ENCODE measurements at regions not wholly inside any gene's neighbourhood (a gene's known extent, or its start where the extent isn't known, plus 50 kb on each side); places are given as distances from the start of the nearest gene placed in this dataset.
A peak's percentile ranks its signal among the peaks of the same experiment; 100 is the strongest.

DNA sequence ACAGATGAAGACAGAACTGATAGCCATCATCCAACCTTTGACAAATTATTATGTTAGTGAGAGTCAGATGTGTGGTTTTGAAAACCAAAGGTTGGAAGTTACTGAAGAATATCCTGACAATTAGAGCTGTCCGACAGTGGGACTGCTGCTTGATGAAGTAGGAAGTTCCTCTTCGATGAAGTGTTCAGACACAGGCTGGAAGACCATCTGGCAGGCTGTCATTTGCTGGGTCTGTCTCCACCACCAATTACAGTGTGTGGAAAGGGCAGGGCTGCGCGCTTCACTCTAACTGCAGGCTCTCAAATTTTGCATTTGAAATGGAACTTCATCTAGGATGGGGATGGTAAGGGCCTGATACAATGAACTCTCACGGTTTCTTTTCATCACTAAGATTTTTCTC, 313.8 kb downstream of the PIK3C3 start:
- DNase-seq, result no peak

DNA sequence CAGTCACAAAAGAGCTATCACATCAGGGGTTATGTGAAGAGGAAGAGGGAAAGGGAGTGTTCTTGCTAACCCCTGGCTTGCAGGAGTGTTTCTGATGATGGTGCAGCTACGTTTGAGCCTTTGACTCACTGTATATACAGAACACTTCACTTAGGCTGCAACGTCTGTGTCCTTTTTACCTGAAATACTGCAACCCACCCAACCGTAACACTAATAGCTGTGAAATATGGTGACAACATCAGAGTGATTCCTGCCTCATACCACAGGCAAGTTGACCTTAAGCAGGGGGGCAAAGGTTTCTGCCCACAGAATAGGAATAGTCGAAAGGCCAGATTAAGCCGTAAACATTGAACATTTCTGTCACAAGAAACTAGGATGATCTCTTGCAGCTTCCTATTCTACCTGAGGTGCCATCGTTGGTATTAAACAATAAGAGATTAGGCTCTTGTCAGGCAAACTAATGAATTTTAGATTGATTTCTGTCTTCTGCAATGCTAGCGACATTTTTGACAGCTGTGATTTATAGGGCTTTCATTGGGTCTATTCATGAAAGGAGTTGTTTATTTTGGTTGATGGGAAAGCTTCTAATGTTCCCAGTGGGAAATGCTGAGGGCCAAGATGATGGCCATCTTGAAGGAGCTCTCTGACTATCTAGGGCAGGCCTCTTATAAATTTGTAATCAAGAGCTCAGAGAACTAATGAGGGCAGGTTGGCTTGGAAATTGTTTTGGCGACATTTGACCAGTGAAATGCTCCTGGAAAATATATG, 316.8 kb downstream of the PIK3C3 start:
- DNase-seq, result no peak

DNA sequence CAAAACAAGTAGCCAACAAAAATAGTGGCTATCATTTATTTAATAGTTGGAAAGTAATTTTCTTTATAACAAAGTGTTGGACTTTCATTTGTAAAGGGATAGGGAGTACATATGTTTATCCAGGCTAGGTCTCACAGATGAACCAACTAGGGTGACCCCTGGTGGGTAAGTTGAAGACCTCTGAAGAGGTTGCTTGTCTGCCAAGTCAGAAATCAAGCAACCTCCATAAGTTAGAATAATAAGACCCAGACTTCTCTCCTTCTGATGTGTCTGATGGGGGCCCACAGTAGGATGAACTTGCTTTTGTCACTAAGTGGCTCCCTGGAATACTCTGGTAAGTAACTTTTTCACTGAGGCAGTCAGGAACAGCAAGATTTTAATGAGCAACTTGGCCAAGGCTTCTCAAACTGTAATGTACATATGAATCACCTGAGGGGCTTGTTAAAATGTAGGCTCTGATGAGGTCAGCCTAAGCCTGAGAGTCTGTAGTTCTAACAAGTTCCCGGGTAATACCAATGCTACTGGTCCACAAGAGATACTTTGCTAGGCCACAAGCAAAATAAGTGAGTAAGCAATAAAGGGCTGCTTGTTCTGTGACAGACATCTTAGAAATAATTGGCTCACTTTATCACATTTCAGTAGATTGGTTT, 319.6 kb downstream of the PIK3C3 start:
- DNase-seq, result no peak

DNA sequence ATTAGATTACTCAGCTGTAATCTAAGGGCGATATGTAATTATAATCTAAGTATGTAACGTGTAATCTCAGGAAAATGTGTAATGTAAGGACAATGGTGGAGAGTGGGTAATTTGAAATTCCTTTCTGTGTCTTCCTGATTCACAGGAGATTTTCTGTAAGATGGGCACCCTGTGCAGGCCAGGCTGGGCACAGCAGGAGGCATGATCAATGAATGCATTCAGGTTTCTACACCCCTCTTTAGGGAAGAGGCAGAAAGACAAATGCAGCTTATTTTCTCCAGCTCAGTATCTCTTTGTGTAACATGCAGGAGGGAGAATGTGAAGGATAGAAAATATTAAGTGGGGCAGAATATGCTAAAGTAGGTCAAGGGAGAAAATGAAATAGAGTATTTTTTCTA, 320.1 kb downstream of the PIK3C3 start:
- no peak for DNase-seq

DNA sequence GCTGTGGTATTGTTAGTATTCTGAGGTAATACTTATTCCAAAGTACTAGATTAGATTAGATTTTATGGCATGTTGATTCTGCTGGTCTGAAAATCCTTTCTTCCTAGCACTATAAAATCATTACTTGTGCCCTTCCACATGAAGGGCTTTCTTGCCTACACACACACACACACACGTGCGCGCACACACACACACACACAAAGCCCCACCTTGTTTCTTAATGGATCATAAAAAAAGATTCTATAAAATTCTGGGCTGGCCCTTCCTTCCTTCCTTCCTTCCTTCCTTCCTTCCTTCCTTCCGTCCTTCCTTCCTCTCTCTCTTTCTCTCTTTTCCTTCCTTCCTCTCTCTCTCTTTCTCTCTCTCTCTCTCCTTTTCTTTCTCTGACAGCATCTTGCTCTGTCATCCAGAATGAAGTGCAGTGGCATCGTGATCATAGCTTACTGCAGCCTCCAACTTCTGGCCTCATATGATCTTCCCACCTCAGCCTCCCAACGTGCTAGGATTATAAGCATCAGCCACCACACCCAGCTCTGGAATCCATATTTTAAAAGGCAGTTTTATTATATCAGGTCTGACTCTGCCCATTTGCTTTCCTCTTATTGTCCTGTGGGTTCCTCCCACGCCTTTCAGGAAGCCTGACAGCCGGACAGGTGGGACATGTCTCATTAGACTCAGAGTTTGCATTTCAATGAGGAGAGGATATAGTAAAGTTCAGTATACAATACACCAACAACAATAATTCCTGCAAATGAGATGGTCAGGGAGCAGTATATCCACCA, 321.1 kb downstream of the PIK3C3 start:
- no peak for DNase-seq

DNA sequence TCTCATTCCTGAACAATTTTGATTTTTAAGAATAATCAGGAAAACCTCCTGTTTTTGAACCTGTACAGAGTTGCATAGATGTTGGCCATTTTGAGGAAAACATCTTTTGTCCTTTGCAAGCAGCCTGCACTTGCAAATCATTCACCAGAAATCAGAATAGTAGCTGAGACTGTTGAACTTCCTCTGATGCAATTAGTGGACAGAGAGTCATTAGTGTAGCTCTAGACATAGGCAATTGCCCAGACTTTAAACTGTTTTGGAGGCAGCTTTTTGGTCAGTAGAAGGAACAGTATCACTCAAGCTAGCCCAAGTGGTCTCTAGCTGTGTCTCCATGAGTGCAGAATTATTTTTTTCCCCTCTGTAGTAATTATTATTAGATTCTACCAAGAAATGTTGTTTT, 326.1 kb downstream of the PIK3C3 start:
- DNase-seq, result no peak

DNA sequence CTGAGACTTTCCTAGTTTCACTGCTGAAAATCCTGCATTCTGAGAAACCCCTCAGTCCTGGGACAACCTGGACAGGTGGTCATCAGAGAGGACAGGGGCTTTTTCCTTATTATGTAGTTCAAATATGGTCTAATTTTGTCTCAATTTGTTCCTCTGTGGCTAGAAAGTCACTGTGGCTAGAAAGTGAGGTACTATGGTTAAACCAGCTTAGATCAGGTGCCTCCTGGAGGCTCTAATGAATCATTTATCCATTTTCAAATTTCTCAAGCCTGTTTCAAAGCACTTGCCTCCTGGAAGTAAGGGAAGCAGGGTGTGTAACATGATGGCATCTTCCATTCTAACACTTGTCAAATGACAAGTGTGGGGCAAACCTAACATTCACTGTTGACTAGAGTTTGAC, 326.8 kb downstream of the PIK3C3 start:
- DNase-seq, result no peak

DNA sequence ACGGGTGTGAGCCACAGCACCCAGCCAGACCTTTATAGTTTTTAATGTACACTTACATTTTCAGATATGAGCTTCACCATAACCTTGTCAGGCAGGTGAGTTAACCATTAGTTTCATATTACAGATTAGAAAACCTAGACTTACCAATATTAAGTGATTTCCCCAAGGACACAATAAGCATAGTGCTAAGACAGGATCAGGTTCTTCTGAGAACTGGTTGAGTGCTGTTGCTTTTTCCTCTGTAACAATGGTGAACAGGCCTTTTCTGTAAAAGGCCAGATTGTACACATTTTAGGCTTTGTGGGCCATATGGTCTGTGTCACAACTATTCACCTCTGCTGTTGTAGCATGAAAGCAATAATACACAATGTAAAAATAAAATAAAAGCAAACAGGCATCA, 332.0 kb downstream of the PIK3C3 start:
- no peak for DNase-seq

DNA sequence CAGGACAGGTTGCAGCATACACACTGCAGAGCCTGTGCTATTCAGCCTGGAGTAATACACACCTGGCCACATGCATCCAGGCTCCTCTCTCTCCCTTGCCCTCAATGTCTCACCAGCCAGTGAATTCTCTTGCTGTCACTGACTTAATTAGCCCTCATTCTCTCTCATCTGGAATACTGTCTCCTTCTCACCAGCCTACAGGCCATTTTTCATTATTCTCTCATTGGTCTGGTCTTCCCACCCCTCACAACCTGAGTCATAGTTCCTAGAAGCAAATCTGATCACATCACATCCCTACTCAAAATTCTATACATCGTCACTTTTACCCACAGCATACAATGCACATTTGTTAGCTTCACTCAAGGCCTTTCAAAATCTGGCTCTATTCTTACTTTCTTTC, 333.1 kb downstream of the PIK3C3 start:
- DNase-seq, result no peak

DNA sequence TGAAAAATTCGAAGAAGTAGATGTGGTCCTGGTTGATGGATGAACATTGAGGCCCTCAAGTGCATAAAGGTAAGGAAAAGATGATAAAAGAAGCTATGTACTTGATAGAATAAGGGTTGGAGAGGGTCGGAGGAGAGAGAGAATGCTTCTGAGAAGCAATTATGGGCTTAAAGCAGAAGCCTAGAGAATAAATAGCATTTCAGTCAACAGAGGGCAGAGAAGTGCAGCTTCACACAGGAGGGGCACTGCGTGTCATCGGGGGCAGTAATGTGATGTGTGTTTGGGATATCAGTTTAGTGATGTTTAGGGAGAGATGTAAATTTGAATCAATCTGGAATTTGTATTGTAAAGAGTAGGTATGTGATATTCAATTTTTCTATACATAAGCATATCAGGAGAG, 334.5 kb downstream of the PIK3C3 start:
- DNase-seq, result no peak

DNA sequence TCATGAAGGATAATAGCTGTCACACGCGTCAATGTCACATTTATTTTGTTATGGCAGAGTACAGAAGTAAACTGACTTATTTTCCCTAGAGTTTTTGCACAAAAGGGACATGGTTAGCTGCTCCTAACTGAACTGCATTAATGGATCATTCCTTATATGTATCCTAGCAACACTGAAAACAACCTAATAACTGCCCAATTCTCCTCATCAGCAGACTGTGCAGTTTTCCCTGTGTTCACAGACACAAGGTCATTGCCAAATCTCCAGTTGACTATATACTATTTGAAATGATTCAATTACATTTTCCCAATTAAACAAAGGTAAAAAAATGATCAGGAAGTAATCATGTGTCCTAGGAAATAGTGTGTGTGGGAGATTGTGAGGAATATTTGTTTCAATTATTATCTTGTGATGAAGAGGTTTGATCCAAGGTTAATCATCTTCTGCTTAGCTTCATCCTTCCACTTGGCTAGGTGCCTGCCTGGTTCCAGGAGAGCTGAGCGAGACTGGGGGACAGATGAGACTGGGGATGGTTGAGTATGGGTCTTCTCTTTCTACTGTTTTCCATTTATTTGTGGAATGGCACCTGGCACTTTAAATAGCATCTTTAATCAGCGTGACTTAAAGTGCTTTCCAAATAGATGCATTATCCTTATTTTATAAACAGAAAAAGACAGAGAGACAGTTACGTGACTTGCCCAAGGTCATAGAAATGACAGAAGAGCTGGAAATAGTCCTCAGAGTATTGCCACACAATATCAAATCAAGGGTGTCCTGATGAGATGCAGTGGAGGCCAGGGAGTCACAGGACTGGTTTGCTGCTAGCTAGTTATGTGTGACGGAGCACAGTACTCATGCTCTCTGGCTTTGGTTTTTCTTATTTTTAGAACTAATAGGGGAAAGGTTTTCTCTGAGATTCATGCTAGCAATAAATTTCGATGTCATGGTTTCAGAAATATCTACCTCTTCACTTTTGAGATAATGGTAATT, 335.6 kb downstream of the PIK3C3 start:
- DNase-seq, result no peak

DNA sequence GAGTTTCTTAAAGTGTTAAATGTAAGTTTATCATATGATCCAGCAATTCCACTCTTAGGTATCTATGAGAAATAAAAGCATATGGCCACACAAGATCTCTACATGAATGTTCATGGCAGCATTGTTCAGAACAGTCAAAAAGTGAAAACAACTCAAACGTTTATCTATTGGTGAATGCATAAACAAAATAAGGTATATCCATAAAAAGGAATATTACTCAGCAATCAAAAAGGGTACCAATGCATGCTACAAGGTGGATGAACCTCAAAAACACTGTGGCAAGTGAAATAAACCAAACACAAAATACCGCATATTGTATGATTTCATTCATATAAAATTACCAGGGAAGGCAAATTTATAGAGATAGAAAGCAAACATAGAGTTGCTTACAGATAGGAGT, 337.6 kb downstream of the PIK3C3 start:
- no peak for DNase-seq

DNA sequence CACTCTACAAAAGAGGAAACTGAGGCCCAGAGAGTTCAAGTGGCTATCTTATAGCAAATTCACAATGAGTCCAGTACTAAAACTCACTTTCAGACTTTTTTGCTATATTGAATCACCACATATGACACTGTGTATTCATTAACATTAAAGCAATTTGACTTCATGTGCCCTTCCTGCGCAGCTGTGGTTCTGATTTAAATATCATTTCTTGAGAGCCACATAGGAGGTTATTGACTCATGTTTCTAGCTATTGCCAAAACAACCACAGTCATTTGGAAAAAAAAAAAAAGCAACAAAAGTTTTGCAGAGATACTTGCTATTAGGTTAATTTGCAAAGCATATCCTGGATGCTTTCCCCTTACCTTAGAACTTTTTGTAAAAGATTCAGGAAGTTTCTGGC, 341.2 kb downstream of the PIK3C3 start:
- DNase-seq, result no peak

DNA sequence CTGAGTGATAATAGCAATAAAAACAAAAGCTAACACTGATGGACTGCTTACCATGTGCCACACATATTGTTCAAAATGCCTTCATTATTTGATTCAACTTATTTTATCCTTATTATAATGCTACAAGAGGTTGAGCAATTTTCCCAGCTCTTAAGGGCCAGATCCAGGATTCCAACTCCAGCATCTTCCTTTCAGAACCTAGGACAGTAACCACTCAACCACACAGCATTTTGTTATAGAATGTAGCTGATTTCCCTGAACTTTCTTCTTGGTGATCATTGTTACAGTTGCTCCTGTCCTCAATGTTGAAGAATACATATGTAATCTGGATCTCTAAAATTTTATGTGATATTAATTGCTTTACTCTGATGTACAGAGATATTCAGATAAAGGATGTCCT, 341.7 kb downstream of the PIK3C3 start:
- no peak for DNase-seq

DNA sequence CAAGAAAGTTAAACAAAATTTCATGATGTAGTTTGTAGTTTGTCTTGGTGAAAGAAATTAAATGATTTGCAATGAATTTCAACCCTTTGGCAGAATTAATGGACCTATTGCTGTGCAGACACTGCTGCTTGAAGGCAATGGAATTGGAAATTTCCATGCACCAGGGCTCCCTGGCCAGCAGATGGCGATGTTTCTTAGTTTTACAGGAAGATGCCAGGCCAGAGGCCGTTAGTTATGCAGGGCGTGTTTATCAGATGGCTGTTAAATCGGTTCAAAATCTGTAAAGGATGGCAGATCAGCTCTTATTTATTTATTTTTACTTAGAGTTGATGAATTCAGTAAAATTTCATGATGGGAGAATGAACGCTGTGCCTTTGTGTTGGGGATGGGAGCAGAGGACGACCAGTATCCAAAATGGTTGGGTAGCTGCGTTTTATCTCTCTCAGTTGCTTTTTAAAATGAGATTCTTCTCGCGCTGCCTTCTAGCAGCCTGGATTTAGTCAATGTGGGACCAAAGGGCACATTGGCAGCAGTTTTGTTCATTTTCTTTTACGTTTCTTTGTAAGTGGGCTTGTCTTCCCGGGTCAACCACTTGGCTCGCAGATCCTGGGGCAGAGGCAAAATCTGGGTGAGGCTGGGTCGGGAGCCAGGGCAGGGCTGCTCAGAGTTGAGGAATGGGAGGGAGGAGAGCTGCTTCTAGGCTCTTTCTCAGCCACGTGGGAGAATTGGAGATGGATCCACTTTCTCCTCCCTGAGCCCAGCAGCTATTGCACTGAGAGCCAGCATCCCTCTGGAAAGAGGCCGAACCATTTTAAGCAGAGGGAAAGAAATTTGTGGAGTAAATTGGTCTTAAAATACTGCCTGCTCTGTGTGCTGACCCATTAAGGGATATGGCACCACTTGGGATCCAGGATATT, 344.0 kb downstream of the PIK3C3 start:
- DNase-seq, result peak; percentile 91

DNA sequence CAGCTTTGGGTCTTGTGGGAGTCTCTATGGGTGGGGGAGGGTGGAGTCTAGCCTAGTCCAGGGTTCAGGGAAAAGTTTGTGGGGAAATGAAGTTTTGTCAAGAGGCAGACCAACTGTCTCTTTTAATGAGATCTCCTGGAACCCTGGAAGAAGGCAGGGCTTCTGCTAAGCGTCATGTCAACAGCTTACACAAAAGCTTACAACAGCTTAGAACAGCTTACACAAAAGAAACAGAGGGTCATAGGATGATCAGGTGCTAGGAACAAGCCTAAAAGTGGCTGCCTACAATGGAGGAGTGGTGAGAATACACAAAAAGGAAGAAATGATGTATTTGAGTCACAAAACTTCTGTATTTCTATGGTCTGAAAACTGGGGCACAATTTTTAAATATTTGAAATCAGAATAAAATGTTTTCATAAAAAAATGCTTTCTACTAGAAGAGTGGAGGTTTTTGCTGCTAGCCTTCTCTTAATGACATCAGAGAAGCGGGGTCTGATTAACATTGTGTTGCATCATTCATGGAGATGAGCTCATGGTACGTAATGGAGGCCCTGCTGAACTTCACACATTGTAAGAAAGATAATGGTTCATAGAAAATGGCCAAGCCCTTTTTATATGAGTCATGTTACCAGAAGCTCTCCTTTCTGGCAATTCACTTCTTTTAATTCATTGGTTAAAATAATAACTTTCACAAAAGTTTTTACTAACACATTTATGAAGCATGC, 351.0 kb downstream of the PIK3C3 start:
- no peak for DNase-seq

DNA sequence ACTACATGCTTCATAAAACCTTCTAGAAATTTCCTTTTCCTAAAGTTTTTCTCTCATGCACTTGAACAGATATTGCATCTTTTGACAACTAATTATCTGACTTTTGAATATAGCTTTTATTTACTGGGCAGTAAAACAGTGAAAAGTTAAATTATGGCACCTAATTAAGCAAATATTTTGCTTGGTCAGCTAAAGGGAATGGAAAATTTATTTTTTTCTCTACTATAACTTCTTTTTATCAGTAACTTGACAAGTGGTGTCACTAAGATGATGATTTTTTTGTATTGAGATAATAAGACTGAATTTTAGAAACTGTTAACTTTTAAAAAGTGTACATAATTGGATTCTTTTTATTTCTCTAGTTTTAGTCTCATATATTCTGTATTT, 351.6 kb downstream of the PIK3C3 start:
- DNase-seq, result no peak

DNA sequence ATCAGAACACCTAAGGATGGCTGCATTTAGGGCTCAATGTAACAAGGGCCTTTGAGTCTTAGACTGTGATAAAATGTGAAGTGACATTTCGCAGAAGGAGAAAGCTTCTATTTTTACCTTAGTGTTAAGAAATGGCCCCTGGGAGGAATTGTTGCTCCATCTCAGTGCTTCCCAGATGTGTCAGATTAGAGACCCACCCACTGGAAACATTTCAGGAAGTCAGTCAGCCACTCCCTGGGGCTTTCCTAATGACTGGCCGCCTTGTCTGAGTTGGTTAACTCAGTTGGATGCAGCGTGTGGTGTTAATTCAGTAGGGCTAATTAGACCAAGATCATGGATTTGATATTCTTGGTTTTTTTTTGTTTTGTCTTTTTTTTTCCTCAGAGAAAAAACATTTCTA, 355.9 kb downstream of the PIK3C3 start:
- DNase-seq, result peak; percentile 21

DNA sequence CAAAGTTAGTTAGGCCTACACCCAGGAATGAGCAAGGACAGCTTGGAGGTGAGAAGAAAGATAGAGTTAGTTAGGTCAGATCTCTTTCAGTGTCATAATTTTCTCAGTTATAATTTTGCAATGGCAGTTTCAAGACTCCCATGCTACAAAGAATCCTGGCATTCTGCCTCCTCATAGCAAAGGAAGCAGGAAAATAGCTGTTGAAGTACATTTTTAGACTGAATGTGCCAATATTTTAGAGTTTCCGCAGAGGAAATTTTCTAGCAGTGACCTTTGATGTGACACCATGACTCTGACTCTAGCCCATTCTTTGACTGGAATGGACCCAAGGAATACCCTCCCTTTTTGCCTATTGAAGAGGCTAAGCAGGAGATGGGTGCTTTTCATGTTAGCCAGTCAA, 371.7 kb downstream of the PIK3C3 start:
- no peak for DNase-seq

DNA sequence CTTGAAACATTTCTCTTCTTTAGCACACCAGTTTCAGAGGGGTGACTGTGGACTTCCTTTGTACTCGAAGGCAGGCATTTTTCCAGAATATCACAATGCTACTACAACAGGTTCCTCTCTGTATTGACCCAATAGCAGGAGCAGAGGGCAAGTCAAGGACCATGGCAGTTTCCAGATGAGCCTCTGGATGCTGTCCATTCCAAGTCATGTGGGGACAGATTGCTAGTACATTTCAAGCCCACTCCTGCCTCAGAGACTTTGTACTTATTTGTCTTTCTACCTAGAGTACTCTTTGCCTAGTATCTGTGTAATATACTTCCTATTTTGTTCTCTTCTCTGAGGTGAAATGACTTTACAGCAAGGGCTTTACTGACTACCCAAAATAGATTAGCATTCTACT, 373.9 kb downstream of the PIK3C3 start:
- DNase-seq, result no peak
